Sigmoid colon (tissue), 4 donors: ENCODE measurements at regions not wholly inside any gene's neighbourhood (a gene's known extent, or its start where the extent isn't known, plus 50 kb on each side); places are given as distances from the start of the nearest gene placed in this dataset.

ENCODE experiments used
- CTCF ChIP-seq, 4 experiments: fragments of 450-650 bp in 3 of 4; fragments of 200-600 bp in 1 of 4; IDR thresholded peaks; one replicate each; pipeline ENCODE4 v1.5.1; 2016 to 2019; ENCODE audit warnings: antibody characterized with exemption in 4 of 4, mild to moderate bottlenecking in 3 of 4, moderate library complexity in 2 of 4
- EP300 ChIP-seq, 4 donors: sonication (generic); formaldehyde crosslinking; IDR thresholded peaks; one replicate each; pipeline ENCODE4 v1.6.1; 2017; ENCODE audit warnings: antibody characterized with exemption in 4 of 4
- POLR2A ChIP-seq, 2 donors: fragments of 450-650 bp; IDR thresholded peaks; one replicate each; pipeline ENCODE4 v1.6.1; 2016; ENCODE audit warnings: antibody characterized with exemption in 2 of 2, mild to moderate bottlenecking in 2 of 2, moderate library complexity in 2 of 2
- POLR2AphosphoS5 ChIP-seq, 4 donors: sonication (generic); formaldehyde crosslinking; IDR thresholded peaks; one replicate each; pipeline ENCODE4 v1.6.1; 2017; ENCODE audit warnings: antibody characterized with exemption in 4 of 4

- TF ChIP-seq CTCF (IDR thresholded peaks at IDR 0.05) (no peak), POLR2A (IDR thresholded peaks at IDR 0.05) (no peak), EP300 (IDR thresholded peaks at IDR 0.05) (no peak), POLR2AphosphoS5 (IDR thresholded peaks at IDR 0.05) (no peak)
These were observed 511.4 kb upstream of the DIPK2B start for GRCh38 chrX:45712067-45712466.
